HG03066 (cell line): ENCODE measurements at regions not wholly inside any gene's neighbourhood (a gene's known extent, or its start where the extent isn't known, plus 50 kb on each side); places are given as distances from the start of the nearest gene placed in this dataset.
A peak's percentile ranks its signal among the peaks of the same experiment; 100 is the strongest.

ENCODE experiments used
- ATAC-seq: cut with Tn5 transposase; IDR thresholded peaks from one replicate; pipeline ENCODE4 v1.9.1; 2021; ENCODE audit warnings: low read depth; ENCODE audit not compliant: unreplicated experiment

DNA sequence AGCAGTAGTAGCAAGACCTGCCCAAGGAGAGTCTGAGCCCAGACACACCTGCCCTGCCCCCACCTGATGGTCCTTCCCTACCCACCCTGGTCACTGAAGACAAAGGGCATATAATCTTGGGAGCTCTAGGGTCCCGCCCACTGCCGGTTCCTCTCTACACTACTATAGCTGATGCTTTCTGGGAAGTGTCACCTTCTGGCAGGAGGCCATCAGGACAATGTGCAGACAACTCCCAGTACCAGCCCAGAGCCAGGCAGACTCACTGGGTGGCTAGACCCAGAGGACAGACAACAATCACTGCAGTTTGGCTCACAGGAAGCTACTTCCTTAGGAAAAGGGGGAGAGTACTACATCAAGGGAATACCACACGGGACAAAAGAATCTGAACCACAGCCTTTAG, 312.7 kb downstream of the SPRY1 start:
- ATAC-seq: no peak

DNA sequence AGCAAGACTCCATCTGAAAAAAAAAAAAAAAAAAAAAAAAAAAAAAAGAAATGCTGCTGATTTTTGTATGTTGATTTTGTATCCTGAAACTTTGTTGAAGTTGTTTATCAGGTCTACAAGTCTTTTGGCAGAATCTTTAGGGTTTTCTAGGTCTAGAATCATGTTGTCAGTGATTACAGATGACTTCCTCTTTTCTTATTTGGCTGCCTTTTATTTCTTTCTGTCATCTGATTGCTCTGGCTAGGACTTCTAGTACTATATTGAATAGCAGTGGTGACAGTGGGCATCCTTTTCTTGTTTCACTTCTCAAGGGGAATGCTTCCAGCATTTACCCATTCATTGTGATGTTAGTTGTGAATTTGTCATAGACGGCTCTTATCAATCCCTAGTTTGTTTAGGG, 334.4 kb downstream of the SPRY1 start:
- no peak for ATAC-seq

DNA sequence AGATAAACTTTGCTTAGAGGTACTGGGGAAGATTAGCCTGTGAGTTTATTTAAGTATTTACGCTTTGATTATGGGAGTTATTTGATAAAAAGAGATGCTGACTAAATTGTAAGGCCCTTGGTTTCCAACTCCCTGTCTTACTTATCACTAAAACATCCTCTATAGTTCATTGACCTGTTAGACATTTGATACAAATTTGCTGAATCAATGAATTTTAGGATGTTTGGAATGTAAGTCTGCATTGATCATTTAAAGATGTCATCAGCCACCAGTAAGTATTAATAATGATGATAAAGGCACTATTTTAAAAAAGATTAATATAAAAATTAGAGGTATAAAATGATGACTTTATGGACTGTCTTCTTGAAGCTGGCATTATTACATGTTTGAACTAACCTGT, 340.6 kb downstream of the SPRY1 start:
- no peak for ATAC-seq

DNA sequence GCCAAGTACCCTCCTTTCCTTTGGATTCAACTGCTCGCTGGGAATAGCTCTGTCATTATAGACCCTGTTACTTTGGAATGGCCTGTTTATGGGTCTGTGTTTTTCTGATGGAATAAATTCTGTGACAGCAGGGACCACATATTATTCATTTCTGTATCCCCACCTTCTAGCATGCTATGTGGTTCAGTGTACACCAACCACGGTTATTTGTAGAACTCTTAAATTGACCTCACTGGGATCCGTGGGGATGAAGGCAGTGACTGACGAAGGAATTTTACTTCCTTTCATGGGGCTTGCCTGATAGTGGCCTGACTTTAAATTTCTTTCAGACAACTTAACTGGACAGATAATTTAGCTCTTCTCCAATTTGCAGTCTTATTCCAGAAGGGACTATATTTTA, 343.2 kb downstream of the SPRY1 start:
- no peak for ATAC-seq

DNA sequence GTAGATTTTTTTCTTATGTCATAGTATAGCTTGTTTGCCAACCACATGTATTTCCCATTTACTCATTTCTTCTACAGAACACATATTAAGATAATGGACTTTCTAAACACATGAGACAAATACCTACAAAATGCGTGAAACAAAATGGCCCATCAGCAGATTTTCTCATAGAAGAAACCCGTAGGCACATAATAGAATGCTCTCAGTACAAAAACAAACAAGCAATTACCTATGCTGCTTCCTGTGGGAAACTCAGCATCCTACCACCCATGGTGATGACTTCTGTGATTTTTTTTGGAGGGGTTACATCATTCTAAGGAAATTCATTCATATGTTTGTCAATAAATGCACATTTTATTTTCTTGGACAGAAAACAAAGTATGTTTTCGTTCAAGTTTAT, 343.6 kb downstream of the SPRY1 start:
- no peak for ATAC-seq

DNA sequence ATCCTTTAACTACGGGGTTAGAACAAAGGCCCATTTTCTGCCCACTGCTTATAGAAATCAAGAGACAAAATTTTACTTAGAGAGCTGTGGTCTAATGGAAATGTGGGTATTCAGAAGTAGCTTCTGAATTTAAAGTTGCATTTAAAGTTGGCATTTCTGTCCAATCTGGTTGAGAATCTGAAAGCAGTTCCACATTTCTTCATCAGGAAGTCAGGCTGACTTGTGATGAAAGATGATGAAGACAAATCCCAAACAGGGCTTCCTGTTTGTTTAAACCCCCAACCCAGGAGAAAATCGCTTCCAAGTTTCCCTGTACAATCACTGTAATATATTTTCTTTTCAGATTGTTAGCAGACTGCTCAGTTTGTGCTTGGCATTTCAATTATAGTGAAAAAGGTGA, 345.3 kb downstream of the SPRY1 start:
- ATAC-seq: no peak

DNA sequence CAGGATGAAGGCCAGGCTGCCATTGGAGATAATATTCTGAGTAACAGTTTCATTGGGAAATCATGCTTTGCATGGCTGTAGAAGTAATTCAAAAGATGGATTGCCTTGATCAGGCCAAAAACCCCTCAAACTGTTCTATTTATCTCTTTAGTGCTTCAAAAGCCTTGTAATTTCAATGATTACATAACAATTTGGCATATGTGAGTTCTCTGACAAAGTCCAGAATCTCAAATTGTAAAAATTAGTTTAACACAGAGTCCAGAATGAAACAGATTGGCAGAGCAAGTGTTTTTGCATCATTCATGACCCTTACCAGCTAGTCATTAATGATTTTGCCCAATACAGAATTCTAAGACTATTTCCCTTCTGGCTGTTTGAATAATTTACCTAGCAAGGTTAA, 347.3 kb downstream of the SPRY1 start:
- ATAC-seq: no peak

DNA sequence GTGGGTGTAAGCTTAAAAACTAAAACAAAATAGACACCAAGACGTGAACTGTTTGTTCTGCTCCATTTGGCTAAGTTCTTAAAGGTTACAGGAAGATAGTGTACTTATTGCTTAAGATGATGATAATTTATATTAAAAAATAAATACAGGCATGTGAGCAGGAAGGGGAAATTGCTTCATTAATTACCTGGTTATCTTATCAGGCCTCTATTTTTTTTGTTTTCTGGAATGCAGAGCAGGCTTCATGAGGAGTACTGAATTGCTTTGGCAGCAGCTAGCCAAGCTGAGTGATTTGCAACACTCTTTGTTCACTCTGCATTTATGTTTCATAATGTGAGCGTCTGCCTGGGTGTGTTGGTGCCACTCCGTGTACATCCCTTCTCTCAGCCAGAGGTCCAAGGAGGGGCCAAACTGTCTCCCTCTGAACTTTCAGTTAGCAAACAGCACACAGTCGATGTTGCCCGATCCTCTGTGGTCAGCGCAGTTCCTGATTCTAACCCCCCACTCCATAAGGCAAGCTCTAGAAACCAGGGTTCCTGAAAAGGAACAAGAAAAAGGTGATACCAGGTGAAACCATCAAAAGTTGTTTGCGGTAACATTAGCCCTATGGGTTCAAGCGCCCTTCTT, 348.2 kb downstream of the SPRY1 start:
- ATAC-seq: no peak

DNA sequence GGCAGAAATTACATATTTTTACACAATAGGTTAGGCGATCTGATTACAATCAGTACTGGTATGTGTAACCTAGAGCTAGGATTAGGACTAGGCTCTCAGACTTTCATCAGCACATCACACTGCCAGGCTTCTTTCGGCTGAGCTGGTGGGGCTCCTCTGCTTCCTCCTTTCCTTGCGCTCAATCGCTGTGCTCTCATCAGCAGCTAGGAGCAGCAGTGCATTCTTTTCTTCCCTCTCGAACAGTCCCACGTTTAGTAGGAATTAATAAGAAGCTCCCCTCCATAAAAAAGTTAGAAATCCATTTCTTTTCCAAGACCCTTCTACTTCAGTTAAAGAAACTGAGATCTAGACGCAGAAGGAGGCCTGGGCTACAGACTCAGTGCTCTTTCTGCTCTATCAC, 350.4 kb downstream of the SPRY1 start:
- ATAC-seq: no peak

DNA sequence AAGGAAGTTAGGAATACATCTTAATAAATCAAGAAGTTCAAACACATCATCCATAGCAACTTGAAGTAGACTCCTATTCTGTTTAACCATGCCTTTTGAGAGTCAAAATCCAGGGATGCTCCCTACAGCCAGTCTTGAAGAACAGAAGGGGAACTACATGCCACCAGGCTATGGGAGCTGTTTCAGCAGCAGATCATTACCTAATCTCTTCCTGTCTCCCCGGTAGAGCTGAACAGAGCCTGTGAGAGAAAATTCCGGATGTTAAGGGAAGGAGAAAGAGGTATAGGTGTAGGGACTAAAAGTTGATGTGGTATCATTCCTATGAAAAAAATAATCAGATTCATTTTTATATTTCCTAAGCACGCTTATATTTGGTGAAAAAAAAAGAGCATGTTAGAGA, 352.2 kb downstream of the SPRY1 start:
- ATAC-seq: no peak

DNA sequence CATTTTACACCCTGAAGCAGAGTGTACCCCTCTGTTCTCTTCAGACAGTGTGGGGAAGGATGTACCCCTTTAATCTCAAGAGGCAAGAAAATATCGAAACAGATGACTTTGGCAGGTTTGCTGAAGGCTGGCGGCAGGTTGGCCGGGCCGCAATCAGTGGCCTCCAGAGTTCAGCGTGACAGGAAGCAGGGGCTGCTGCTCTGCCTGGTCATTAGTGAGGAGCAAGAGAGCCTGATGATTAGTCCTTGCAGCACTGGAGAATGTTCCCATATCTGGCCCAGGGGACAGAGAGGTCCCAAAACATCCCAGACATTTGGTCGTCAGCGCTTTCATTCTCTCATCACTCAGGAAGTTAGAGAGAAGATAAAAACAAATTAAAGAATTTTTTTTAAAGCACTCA, 352.8 kb downstream of the SPRY1 start:
- no peak for ATAC-seq

DNA sequence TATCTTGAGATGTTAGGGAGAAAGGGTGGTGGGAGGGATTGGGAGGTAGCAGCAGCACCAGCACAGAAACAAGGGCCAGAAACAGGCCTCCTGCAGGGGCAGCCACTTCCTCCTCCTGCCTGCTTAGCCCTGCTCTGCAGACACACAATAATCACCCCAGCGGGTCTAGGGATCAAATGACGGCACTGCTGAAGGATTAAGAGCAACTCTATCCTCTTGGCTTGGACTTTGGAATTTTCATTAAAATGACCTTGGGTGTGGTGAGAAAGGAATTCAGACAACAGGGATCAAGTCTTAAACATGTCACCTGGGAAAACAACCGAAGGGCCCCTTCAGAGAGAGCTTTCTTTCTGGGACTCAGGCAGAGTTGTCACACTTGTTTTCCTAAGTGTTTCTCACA, 353.4 kb downstream of the SPRY1 start:
- no peak for ATAC-seq

DNA sequence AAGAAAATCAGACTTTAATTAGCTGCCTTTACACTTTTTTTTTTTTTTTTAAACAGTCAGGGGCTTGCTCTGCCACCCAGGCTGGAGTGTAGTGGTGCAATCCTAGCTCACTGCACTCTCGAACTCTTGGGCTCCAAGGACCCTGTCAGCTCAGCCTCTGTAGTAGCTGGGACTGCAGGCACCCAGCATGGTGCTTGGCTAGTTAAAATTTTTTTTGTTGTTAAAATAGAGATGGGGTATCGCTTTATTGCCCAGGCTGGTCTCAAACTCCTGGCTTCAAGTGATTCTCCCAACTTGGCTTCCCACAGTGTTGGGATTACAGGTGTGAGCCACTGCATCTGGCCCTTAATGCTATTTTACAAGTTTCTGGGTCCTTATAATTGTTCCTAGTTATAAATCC, 359.1 kb downstream of the SPRY1 start:
- ATAC-seq: no peak

DNA sequence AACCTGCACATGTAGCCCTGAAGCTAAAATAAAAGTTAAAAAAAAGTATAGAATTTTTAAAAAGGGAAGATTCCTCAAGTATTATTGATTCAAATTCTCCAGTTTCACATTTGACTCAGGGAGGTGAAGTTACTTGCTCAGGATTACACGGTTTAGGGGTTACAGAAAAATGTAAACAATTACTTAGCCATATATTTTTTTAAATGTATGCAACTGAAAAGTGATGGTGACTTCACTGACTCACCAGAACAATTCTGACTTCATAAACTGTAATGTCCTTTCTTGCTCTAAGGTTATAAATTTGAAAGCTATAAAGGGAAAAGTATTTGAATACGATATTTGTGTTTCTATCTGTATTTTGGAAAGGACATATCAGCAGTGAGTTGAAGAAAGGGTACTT, 371.2 kb downstream of the SPRY1 start:
- no peak for ATAC-seq

DNA sequence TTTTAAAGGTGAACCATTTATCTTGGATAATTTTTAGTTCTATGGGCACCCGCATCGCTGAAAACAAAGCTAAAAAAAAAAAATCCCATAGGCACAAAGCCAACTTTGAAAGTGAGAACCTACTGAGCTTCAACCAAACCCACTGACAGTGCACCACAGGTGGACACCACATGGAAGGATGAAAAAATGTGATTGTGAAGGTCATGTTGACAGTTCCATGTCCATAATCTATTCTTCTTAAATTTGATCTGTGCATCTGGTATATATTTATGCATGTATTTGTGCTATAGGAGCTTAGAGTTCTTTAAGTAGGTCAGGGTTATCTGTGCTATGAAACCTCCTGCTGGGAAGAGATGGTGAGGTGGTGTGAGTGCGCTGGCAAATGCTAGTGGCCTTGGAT, 374.3 kb downstream of the SPRY1 start:
- ATAC-seq: no peak

DNA sequence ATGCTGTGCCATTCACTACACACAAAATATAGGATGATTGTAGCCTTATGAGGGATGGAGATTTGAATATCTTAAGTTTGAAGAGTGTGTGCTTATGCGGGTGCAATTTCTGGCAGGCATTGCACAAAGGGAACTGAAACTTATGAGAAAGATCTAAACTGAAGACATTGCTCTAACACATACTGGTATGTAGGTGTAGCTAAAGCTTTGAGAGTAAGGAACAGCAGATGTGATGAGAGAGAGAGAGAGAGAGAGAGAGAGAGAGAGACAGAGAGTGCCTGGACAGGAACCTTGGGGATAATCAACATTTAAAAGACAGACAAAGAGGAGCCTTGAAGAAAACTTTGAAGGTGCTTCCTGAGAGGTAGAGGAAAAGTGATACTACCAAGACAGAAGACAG, 379.7 kb downstream of the SPRY1 start:
- ATAC-seq: peak; percentile 95

DNA sequence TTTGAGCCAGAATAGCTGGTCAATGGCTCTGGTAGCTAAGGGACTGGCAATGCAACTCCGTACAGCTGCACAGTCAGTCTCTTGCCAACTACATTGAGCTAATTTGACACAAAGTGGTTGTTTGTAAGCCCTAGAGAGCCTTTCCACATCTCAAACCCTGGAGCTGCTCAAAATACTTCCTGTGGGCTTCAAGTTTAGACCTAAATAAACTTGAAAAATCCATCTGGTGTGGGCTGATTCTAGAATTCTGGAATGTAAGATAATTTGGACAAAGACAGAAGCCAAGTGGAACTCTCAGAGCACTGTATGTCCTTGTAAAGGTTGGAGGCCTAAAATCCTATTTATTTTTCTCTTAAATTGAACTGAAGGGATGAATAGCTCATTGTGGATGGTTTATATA, 380.8 kb downstream of the SPRY1 start:
- ATAC-seq: no peak

DNA sequence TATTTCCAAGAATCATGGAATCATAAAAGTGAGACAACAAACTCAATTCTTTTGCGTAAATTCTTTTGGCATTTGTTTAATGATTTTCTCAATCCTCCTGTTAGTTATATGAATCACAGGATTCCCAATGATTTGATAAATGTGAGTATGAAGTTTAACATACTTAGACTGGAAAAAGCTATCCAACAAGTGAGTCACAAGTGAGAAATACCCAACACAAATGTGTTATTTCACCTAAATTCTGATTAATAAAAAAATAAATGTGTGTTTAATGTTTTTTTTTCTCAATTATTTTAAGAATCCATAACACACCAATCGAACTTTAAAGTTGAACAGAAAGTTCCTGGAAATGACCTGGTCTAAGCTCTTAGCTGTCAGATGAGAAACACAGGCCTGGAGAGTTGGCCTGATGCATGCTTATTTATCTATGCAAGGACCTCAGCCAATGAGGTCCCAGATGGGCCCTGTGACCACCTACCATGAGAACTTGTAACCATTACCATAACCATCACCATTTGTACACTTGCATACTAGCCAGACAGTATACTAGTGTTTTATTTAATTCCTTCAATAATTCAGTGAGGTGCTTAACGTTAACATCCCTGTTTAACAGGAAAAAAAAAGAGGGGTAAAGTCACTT, 386.7 kb downstream of the SPRY1 start:
- ATAC-seq: no peak

DNA sequence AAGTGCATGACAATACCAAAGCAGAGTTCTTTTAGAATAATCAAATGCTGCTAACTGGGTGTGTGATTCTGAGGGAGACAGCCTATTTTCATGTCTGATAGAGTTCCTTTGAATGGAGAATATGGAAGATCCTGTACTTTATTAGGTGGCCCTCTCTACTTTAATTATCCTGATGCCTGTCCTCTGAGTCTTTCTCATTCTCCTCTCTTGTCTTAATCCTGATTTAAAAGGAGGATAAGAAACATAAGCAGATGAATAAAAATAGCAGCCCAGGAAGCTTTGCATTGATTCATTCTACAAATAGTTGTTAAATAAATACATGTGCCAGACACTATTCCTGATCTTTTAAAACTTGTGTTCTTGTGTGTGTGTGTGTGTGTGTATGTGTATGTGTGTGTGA, 387.3 kb downstream of the SPRY1 start:
- no peak for ATAC-seq

DNA sequence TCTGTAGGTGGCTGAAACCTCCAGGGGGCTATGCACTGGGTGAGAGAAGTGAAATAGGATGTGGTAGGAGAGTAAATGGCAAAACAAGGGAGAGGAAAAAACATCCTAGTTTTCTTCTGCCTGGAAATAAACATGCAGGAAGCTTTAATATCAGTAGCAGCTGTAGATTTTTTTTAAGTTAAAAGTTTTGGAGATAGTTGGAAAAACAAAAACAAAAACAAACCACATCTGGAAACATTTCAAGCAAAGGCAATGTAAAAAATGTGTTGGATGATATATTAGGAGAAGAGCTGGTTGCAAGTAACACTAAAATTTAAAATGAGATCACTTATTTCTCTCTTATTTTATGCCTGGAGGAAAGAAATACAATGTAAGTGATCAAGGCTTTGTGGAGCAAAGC, 388.0 kb downstream of the SPRY1 start:
- ATAC-seq: no peak

DNA sequence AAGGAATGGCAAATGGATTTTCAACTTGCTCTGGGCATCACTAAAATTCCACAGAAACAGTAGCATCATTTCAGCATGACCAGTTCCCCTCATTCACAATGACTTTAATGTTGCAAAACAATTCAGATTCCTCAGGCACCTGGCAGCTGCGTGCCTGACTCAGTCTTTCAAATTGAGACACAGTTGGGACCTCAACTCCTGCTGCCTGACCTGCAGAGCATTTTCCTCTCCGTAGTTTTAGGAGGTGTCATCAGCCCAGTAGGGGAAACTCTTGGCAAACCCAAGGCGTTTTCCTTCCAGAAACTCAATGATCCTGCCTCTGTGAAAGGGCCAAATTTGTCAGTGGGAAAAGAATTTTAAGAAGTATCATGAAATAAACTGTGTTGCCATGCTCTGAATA, 388.9 kb downstream of the SPRY1 start:
- ATAC-seq: no peak

DNA sequence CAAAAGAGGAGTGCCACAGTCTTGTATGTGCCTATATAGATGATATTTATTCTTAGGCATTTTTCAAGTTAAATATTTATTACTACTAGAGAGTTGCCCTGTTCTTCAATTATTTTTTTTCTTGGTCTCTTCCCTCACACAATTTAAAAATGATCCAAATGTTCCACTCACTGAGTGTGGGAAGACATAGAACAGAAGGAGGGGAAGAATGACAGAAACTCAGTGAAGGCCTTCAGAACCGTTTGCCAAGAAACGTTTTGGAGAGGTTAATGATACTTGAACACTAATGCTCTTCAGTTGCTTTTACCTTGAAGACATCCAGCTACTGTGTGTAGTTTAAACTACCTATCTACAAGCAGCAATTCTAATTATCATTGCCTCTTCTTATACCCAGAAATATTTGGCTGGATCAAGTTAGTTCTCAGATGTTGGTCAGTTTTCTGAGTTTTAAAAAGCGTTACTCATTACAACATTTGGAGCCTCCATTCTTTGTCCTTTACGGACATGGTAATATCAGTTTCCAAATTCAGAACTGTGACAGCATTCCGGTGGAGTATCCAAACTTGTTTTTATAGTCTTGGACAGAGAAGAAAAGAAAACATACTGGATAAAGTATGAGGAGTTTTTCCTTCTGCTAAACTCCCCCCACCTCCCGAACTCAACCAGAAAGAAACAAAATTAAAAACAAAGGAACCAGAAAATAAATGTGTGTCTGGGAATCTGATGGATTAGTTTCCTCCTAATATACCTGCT, 389.7 kb downstream of the SPRY1 start:
- ATAC-seq: no peak
